Neural cell (in vitro differentiated cells): ENCODE measurements at regions not wholly inside any gene's neighbourhood (a gene's known extent, or its start where the extent isn't known, plus 50 kb on each side); places are given as distances from the start of the nearest gene placed in this dataset.

ENCODE experiments used
- H2AFZ ChIP-seq: fragments of 200-600, 300-800 bp; sonication (generic), shearing (Covaris generic); 2 replicates; pipeline ENCODE4 v1.6.0; 2014; ENCODE audit warnings: low read depth, mild to moderate bottlenecking, antibody characterized with exemption, low read length, moderate library complexity
- H3F3A ChIP-seq: fragments of 200-600 bp; shearing (Covaris generic); 2 replicates; pipeline ENCODE4 v1.6.1; 2016; ENCODE audit warnings: mild to moderate bottlenecking, moderate library complexity, mixed read lengths, antibody characterized with exemption, low read length; ENCODE audit not compliant: insufficient read depth, poor library complexity, severe bottlenecking
- H3K27ac ChIP-seq: fragments of 200-600, 300-800 bp; sonication (generic), shearing (Covaris generic); 2 replicates; pipeline ENCODE4 v1.5.1; 2014; ENCODE audit warnings: mild to moderate bottlenecking, low read length, moderate library complexity
- H3K27me3 ChIP-seq: fragments of 300-800, 200-600 bp; sonication (generic), shearing (Covaris generic); 2 replicates; pipeline ENCODE4 v1.6.0; 2014; ENCODE audit warnings: mild to moderate bottlenecking, low read depth, low read length, moderate library complexity; ENCODE audit not compliant: insufficient read depth
- H3K36me3 ChIP-seq: fragments of 300-800, 200-600 bp; sonication (generic), shearing (Covaris generic); 2 replicates; pipeline ENCODE4 v1.5.1; 2014; ENCODE audit warnings: mild to moderate bottlenecking, antibody characterized with exemption, low read length, moderate library complexity; ENCODE audit not compliant: insufficient read depth
- H3K4me2 ChIP-seq: fragments of 300-800, 200-600 bp; sonication (generic), shearing (Covaris generic); 2 replicates; pipeline ENCODE4 v1.6.0; 2014; ENCODE audit warnings: mild to moderate bottlenecking, low read length
- H3K4me3 ChIP-seq: fragments of 300-800, 200-600 bp; sonication (generic), shearing (Covaris generic); 2 replicates; pipeline ENCODE4 v1.5.1; 2014; ENCODE audit warnings: mild to moderate bottlenecking, low read length, moderate library complexity
- H3K79me2 ChIP-seq: fragments of 200-600 bp; shearing (Covaris generic); replicated peaks from 2 replicates; pipeline ENCODE4 v1.6.0; 2014; ENCODE audit warnings: mild to moderate bottlenecking, low read length, moderate library complexity; ENCODE audit not compliant: insufficient read depth
- H3K9ac ChIP-seq: fragments of 300-800, 200-600 bp; sonication (generic), shearing (Covaris generic); 2 replicates; pipeline ENCODE4 v1.6.1; 2016; ENCODE audit warnings: mild to moderate bottlenecking, low read length, mixed read lengths
- H3K9me2 ChIP-seq: fragments of 200-600 bp; shearing (Covaris generic); 2 replicates; pipeline ENCODE4 v1.6.1; 2016; ENCODE audit warnings: mild to moderate bottlenecking, low read length, mixed read lengths; ENCODE audit not compliant: insufficient read depth
- H3K9me3 ChIP-seq: fragments of 200-600, 300-800 bp; sonication (generic), shearing (Covaris generic); 2 replicates; pipeline ENCODE4 v1.6.1; 2016; ENCODE audit warnings: mild to moderate bottlenecking, mixed run types, low read length, moderate library complexity, mixed read lengths
- H4K20me1 ChIP-seq: fragments of 200-600 bp; shearing (Covaris generic); 2 replicates; pipeline ENCODE4 v1.6.1; 2016; ENCODE audit warnings: mild to moderate bottlenecking, mixed run types; ENCODE audit not compliant: insufficient read depth
- CTCF ChIP-seq: fragments of 450-650 bp; IDR thresholded peaks from 2 replicates; pipeline ENCODE4 v1.5.1; 2014; ENCODE audit warnings: antibody characterized with exemption, mild to moderate bottlenecking, moderate library complexity; ENCODE audit not compliant: poor library complexity, severe bottlenecking
- EP300 ChIP-seq: fragments of 450-650 bp; conservative IDR thresholded peaks from 2 replicates; pipeline ENCODE4 v1.6.1; 2014; ENCODE audit warnings: antibody characterized with exemption, mild to moderate bottlenecking, moderate library complexity; ENCODE audit not compliant: poor library complexity, severe bottlenecking
- EZH2 ChIP-seq: fragments of 200-600, 300-800 bp; shearing (Covaris generic), sonication (generic); IDR thresholded peaks from 2 replicates; pipeline ENCODE4 v1.6.1; 2014; ENCODE audit warnings: antibody characterized with exemption, low read length, borderline replicate concordance, mild to moderate bottlenecking; ENCODE audit not compliant: insufficient read depth, poor library complexity, severe bottlenecking
- MXI1 ChIP-seq: fragments of 450-650 bp; conservative IDR thresholded peaks from 2 replicates; pipeline ENCODE4 v1.6.1; 2014; ENCODE audit warnings: antibody characterized with exemption, mild to moderate bottlenecking; ENCODE audit not compliant: poor library complexity, severe bottlenecking
- POLR2AphosphoS5 ChIP-seq: IDR thresholded peaks from 2 replicates; pipeline ENCODE4 v1.6.1; 2012
- RAD21 ChIP-seq: fragments of 450-650 bp; conservative IDR thresholded peaks from 2 replicates; pipeline ENCODE4 v1.6.1; 2014; ENCODE audit warnings: antibody characterized with exemption, mild to moderate bottlenecking, moderate library complexity
- SMC3 ChIP-seq: fragments of 450-650 bp; conservative IDR thresholded peaks from 2 replicates; pipeline ENCODE4 v1.6.1; 2014; ENCODE audit warnings: antibody characterized with exemption, mild to moderate bottlenecking, moderate library complexity; ENCODE audit not compliant: poor library complexity
- TAF1 ChIP-seq: IDR thresholded peaks from 2 replicates; pipeline ENCODE4 v1.6.1; 2012; ENCODE audit warnings: low read depth
- TF ChIP-seq, protein P1 (sequence below): IDR thresholded peaks from 2 replicates; pipeline ENCODE4 v1.6.1; 2012; ENCODE audit warnings: borderline replicate concordance

GRCh38 chr17:77864234-77865111, 94.0 kb upstream of the TNRC6C start:
- Histone ChIP-seq H3K9me2 (no peaks in the 10 kb centered on the region), H3K36me3 (no peaks in the 10 kb centered on the region), H3K4me3 (no peak overlapping the region), H3K79me2 (no peaks in the 10 kb centered on the region), H3F3A (no peaks in the 10 kb centered on the region), H4K20me1 (no peaks in the 10 kb centered on the region), H3K9me3 (no peaks in the 10 kb centered on the region), H2AFZ (no peak overlapping the region), H3K27ac (no peak overlapping the region), H3K27me3 (no peaks in the 10 kb centered on the region), H3K9ac (no peak overlapping the region), H3K4me2 (no peak overlapping the region)
- no peak for TF ChIP-seq TAF1
- TF ChIP-seq POLR2AphosphoS5: no peak
- TF ChIP-seq EP300: no peak
- TF ChIP-seq SMC3: no peak
- no peak for TF ChIP-seq RAD21
- TF ChIP-seq EZH2: no peak
- TF ChIP-seq MXI1: no peak
- TF ChIP-seq, protein P1, sequence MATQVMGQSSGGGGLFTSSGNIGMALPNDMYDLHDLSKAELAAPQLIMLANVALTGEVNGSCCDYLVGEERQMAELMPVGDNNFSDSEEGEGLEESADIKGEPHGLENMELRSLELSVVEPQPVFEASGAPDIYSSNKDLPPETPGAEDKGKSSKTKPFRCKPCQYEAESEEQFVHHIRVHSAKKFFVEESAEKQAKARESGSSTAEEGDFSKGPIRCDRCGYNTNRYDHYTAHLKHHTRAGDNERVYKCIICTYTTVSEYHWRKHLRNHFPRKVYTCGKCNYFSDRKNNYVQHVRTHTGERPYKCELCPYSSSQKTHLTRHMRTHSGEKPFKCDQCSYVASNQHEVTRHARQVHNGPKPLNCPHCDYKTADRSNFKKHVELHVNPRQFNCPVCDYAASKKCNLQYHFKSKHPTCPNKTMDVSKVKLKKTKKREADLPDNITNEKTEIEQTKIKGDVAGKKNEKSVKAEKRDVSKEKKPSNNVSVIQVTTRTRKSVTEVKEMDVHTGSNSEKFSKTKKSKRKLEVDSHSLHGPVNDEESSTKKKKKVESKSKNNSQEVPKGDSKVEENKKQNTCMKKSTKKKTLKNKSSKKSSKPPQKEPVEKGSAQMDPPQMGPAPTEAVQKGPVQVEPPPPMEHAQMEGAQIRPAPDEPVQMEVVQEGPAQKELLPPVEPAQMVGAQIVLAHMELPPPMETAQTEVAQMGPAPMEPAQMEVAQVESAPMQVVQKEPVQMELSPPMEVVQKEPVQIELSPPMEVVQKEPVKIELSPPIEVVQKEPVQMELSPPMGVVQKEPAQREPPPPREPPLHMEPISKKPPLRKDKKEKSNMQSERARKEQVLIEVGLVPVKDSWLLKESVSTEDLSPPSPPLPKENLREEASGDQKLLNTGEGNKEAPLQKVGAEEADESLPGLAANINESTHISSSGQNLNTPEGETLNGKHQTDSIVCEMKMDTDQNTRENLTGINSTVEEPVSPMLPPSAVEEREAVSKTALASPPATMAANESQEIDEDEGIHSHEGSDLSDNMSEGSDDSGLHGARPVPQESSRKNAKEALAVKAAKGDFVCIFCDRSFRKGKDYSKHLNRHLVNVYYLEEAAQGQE: no peak
- no peak for TF ChIP-seq CTCF

DNA sequence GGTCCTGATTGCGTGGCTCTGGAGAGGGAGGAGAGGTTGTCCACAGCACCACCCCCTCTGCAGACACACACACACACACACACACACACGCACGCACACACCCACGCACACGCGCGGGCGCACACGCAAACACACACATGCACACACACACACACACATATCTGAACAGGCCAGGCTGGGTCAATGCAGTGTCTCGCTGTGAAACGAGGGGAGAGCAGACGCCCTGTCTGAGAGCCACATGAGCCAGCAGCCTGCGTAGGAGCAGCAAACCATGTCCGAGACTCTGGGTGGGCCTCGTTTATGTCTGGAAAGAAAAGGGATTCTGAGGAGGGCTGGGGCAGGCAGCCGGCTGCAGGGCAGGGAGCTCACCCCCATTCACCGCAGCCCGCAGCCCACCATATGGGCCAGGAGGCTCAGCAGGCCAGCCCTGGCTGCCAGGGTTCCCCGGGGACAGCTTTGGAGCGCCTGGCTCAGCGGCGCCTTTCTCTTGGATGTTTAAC, 93.3 kb upstream of the TNRC6C start:
- no peak for TF ChIP-seq EZH2
- peak; percentile 17 for TF ChIP-seq SMC3
- no peak for TF ChIP-seq CTCF
- no peak for TF ChIP-seq MXI1
- no peak overlapping the region for H2AFZ ChIP-seq
- H3K4me3 ChIP-seq: no peak overlapping the region
- no peaks in the 10 kb centered on the region for H4K20me1 ChIP-seq
- no peaks in the 10 kb centered on the region for H3K79me2 ChIP-seq
- no peaks in the 10 kb centered on the region for H3F3A ChIP-seq
- H3K27me3 ChIP-seq: no peaks in the 10 kb centered on the region
- H3K9ac ChIP-seq: peak overlapping the region; percentile 12
- no peaks in the 10 kb centered on the region for H3K9me3 ChIP-seq
- H3K27ac ChIP-seq: no peak overlapping the region
- H3K9me2 ChIP-seq: no peaks in the 10 kb centered on the region
- no peaks in the 10 kb centered on the region for H3K36me3 ChIP-seq
- no peak overlapping the region for H3K4me2 ChIP-seq
